ENCODE measurements at regions not wholly inside any gene's neighbourhood (a gene's known extent, or its start where the extent isn't known, plus 50 kb on each side); places are given as distances from the start of the nearest gene placed in this dataset.

GRCh38 chr13:50345804-50346203, 330.6 kb downstream of the KCNRG start:
- 32 to 56% (median 45%) methylated on average over 1 of the region's 1 CpG; no CpG with 5 or more reads in 1 of the 4 donors for WGBS, 4 donors
- no peak overlapping the region for H3K27ac ChIP-seq
- TF ChIP-seq POLR2A (IDR thresholded peaks at IDR 0.05) (no peak), CTCF (IDR thresholded peaks at IDR 0.05) (no peak)
- no peaks in the 10 kb centered on the region for H3K27me3 ChIP-seq
- ATAC-seq (no peak), DNase-seq (no peak)
- no peaks in the 10 kb centered on the region for H3K4me1 ChIP-seq
- H3K36me3 ChIP-seq, result no peaks in the 10 kb centered on the region
- intact Hi-C loops (cut with DNase I), result no loop called here
- peaks cover 0 to 7% (median 0%) of the 10 kb centered on the region in 12 donors for H3K9me3 ChIP-seq
- no peak overlapping the region for H3K4me3 ChIP-seq

GRCh38 chr13:50348371-50348770, 333.1 kb downstream of the KCNRG start:
- Histone ChIP-seq H3K4me1 (no peaks in the 10 kb centered on the region), H3K27me3 (no peaks in the 10 kb centered on the region), H3K36me3 (no peaks in the 10 kb centered on the region), H3K27ac (no peak overlapping the region), H3K4me3 (no peak overlapping the region), H3K9me3 (no peaks in the 10 kb centered on the region)
- ATAC-seq (no peak), DNase-seq (no peak)
- intact Hi-C loops (cut with DNase I), result no loop called here
- TF ChIP-seq CTCF (IDR thresholded peaks at IDR 0.05) (no peak), POLR2A (IDR thresholded peaks at IDR 0.05) (no peak)
- 62 to 75% (median 73%) methylated on average over 4 of the region's 4 CpGs for WGBS, 4 donors

GRCh38 chr13:50352720-50353480, 337.7 kb downstream of the KCNRG start:
- ATAC-seq, result no peak
- TF ChIP-seq POLR2A (IDR thresholded peaks at IDR 0.05) (no peak), CTCF (IDR thresholded peaks at IDR 0.05) (no peak)
- Histone ChIP-seq H3K4me3 (no peak overlapping the region), H3K9me3 (no peaks in the 10 kb centered on the region), H3K27me3 (no peaks in the 10 kb centered on the region), H3K36me3 (no peaks in the 10 kb centered on the region), H3K27ac (no peak overlapping the region), H3K4me1 (peaks cover 0 to 11% (median 8%) of the 10 kb centered on the region in 12 donors)
- 47 to 97% (median 96%) methylated on average over 2 of the region's 2 CpGs for WGBS, 4 donors
- intact Hi-C loops (cut with DNase I), result no loop called here
- no peak for DNase-seq

- Histone ChIP-seq H3K4me1 (peaks cover 0 to 19% (median 17%) of the 10 kb centered on the region in 12 donors), H3K27ac (no peak overlapping the region), H3K36me3 (no peaks in the 10 kb centered on the region), H3K27me3 (no peaks in the 10 kb centered on the region), H3K4me3 (no peak overlapping the region), H3K9me3 (no peaks in the 10 kb centered on the region)
- no peak for ATAC-seq
- no peak for DNase-seq
- TF ChIP-seq CTCF (IDR thresholded peaks at IDR 0.05) (no peak), POLR2A (IDR thresholded peaks at IDR 0.05) (no peak)
- WGBS, 4 donors, result 88 to 92% (median 89%) methylated on average over 3 of the region's 3 CpGs
- intact Hi-C loops (cut with DNase I), result no loop called here
These were observed 338.6 kb downstream of the KCNRG start for GRCh38 chr13:50353651-50354415.

Measured in heart left ventricle (tissue), 16 donors.